IMR-90 (cell line): ENCODE measurements at regions not wholly inside any gene's neighbourhood (a gene's known extent, or its start where the extent isn't known, plus 50 kb on each side); places are given as distances from the start of the nearest gene placed in this dataset.

ENCODE experiments used
- ATAC-seq: fragments of 200-7000 bp; cut with Tn5 transposase; 2 replicates; pipeline ENCODE4 v1.9.1; 2020; ENCODE audit warnings: low read depth, mild to moderate bottlenecking, moderate library complexity
- BruUV-seq: library from RNA; stranded (reverse); fragments of 400-500 nt; replicated peaks from 2 replicates; lab custom pipeline; 2021; lab: Mats Ljungman, UMichigan
- CTCF ChIA-PET: fragments of 300-600 bp; formaldehyde crosslinking; extraction: SDS; loops from one replicate; lab custom pipeline; 2021; ENCODE audit warnings: antibody characterized with exemption; lab: Yijun Ruan, JAX
- POLR2A ChIA-PET: fragments of 300-600 bp; sonication (Branson Sonifier 250); formaldehyde crosslinking; loops from one replicate; lab custom pipeline; 2022; ENCODE audit warnings: antibody characterized with exemption; ENCODE audit not compliant: unreplicated experiment; lab: Charles Lee
- DNase-seq: peaks from one replicate; pipeline ENCODE4 v3.0.0; 2013
- H2AFZ ChIP-seq: replicated peaks from 2 replicates; pipeline ENCODE3; 2013; ENCODE audit warnings: low read length, mild to moderate bottlenecking; ENCODE audit not compliant: poor library complexity
- H2AK5ac ChIP-seq: 2 replicates; pipeline ENCODE4 v1.6.1; 2013; ENCODE audit warnings: low read depth, low read length, inconsistent platforms
- H2AK9ac ChIP-seq: replicated peaks from 2 replicates; pipeline ENCODE3; 2013; ENCODE audit warnings: mild to moderate bottlenecking, low read depth, low read length, moderate library complexity; ENCODE audit not compliant: poor library complexity
- H2BK120ac ChIP-seq: 2 replicates; pipeline ENCODE4 v1.6.1; 2013; ENCODE audit warnings: low read depth, low read length, inconsistent platforms
- H2BK15ac ChIP-seq: 3 replicates; pipeline ENCODE4 v1.6.1; 2013; ENCODE audit warnings: low read depth, low read length, inconsistent platforms
- H2BK20ac ChIP-seq: 2 replicates; pipeline ENCODE4 v1.6.1; 2013; ENCODE audit warnings: low read depth, mild to moderate bottlenecking, inconsistent platforms, low read length, moderate library complexity
- H2BK5ac ChIP-seq: 2 replicates; pipeline ENCODE4 v1.6.1; 2013; ENCODE audit warnings: mild to moderate bottlenecking, low read depth, low read length, inconsistent platforms; ENCODE audit not compliant: poor library complexity, severe bottlenecking
- H3K14ac ChIP-seq: replicated peaks from 2 replicates; pipeline ENCODE4 v1.6.1; 2013; ENCODE audit warnings: low read depth, low read length, inconsistent platforms
- H3K18ac ChIP-seq: 2 replicates; pipeline ENCODE4 v1.6.1; 2013; ENCODE audit warnings: low read depth, low read length, control low read depth
- H3K23ac ChIP-seq: 2 replicates; pipeline ENCODE4 v1.6.1; 2013; ENCODE audit warnings: low read depth, low read length, inconsistent platforms
- H3K27ac ChIP-seq: 2 replicates; pipeline ENCODE4 v1.5.1; 2013; ENCODE audit warnings: mild to moderate bottlenecking, control low read depth, low read length; ENCODE audit not compliant: insufficient read depth
- H3K27me3 ChIP-seq: 2 replicates; pipeline ENCODE4 v1.6.1; 2013; ENCODE audit warnings: low read length; ENCODE audit not compliant: control insufficient read depth, insufficient read depth
- H3K36me3 ChIP-seq: 2 replicates; pipeline ENCODE4 v1.6.1; 2013; ENCODE audit warnings: low read length, mixed read lengths; ENCODE audit not compliant: control insufficient read depth, insufficient read depth
- H3K4ac ChIP-seq: 2 replicates; pipeline ENCODE4 v1.6.1; 2013; ENCODE audit warnings: low read depth, low read length, inconsistent platforms
- H3K4me1 ChIP-seq: 2 replicates; pipeline ENCODE4 v1.6.1; 2013; ENCODE audit warnings: low read length, mixed read lengths; ENCODE audit not compliant: control insufficient read depth, insufficient read depth
- H3K4me2 ChIP-seq: 2 replicates; pipeline ENCODE4 v1.6.1; 2013; ENCODE audit warnings: low read depth, mild to moderate bottlenecking, control low read depth, low read length, moderate library complexity
- H3K4me3 ChIP-seq: 2 replicates; pipeline ENCODE4 v1.5.1; 2013; ENCODE audit warnings: low read depth, mild to moderate bottlenecking, control low read depth, low read length, moderate library complexity; ENCODE audit not compliant: insufficient read depth
- H3K56ac ChIP-seq: 2 replicates; pipeline ENCODE4 v1.6.1; 2013; ENCODE audit warnings: low read length, inconsistent platforms; ENCODE audit not compliant: insufficient read depth; ENCODE audit errors: extremely low read depth
- H3K79me1 ChIP-seq, 2 experiments: 2 replicates each; pipeline ENCODE4 v1.6.1; 2013; ENCODE audit warnings: low read length in 2 of 2, inconsistent platforms in 1 of 2, low read depth in 1 of 2
- H3K9ac ChIP-seq: 2 replicates; pipeline ENCODE4 v1.6.1; 2013; ENCODE audit warnings: low read depth, low read length, control low read depth
- H3K9me1 ChIP-seq: 2 replicates; pipeline ENCODE4 v1.6.1; 2013; ENCODE audit warnings: low read length, inconsistent platforms; ENCODE audit not compliant: insufficient read depth
- H3K9me3 ChIP-seq: 2 replicates; pipeline ENCODE4 v1.6.1; 2013; ENCODE audit warnings: low read length; ENCODE audit not compliant: control insufficient read depth, insufficient read depth
- H4K20me1 ChIP-seq: 2 replicates; pipeline ENCODE4 v1.6.1; 2013; ENCODE audit warnings: low read length, inconsistent platforms; ENCODE audit not compliant: insufficient read depth
- H4K5ac ChIP-seq: 2 replicates; pipeline ENCODE4 v1.6.1; 2013; ENCODE audit warnings: mild to moderate bottlenecking, low read depth, low read length, control low read depth
- H4K8ac ChIP-seq, 2 experiments: 2 replicates each; pipeline ENCODE4 v1.6.1; 2013; ENCODE audit warnings: low read depth in 2 of 2, low read length in 2 of 2, control low read depth in 1 of 2, inconsistent platforms in 1 of 2
- H4K91ac ChIP-seq: 2 replicates; pipeline ENCODE4 v1.6.1; 2013; ENCODE audit warnings: low read depth, low read length, inconsistent platforms; ENCODE audit not compliant: insufficient read depth
- RAD21 ChIP-seq: IDR thresholded peaks from 2 replicates; pipeline ENCODE4 v1.6.1; 2012; ENCODE audit warnings: low read length, improper control_type of control experiment
- dilution Hi-C: fragments of 300-500 bp; cut with HindIII; formaldehyde crosslinking; loops from one replicate; pipeline ENCODE4 v1.14.3; 2018; ENCODE audit warnings: low sequenced_read_pairs; ENCODE audit not compliant: unreplicated experiment
- in situ Hi-C: fragments of 300-500 bp; cut with MboI; formaldehyde crosslinking; loops from 3 replicates; pipeline ENCODE4 v1.14.3; 2019; ENCODE audit warnings: low sequenced_read_pairs, inconsistent platforms, mixed read lengths
- intact Hi-C: fragments of 100-400 bp; cut with micrococcal nuclease; formaldehyde crosslinking; loops from 2 replicates; pipeline ENCODE4 v1.10.0; 2022
- TF ChIP-seq, protein P1 (sequence below): fragments of 150-350 bp; IDR thresholded peaks from 2 replicates; pipeline ENCODE4 v1.6.1; 2017; ENCODE audit warnings: mild to moderate bottlenecking, antibody characterized with exemption, low read length, low read depth
- TF ChIP-seq, protein P2 (sequence below): conservative IDR thresholded peaks from 2 replicates; pipeline ENCODE4 v1.5.1; 2012; ENCODE audit warnings: mild to moderate bottlenecking, low read depth, low read length, improper control_type of control experiment

DNA sequence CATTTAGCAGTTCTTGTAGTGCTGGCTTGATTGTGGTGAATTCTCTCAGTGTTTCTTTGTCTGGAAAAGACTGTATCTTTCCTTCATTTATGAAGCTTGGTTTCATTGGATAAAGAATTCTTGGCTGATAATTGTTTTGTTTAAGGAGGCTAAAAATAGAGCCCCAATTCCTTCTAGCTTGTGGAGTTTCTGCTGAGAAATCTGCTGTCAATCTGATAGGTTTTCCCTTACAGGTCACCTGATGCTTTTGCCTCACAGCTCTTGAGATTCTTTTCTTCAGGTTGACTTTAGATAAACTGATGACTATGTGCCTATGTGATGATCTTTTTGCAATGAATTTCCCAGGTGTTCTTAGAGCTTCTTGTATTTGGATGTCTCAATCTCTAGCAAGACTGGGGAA lies 1508.5 kb upstream of the FLRT2 start:
- Histone ChIP-seq H2BK120ac (no peak overlapping the region), H3K4ac (no peak overlapping the region), H2BK15ac (no peak overlapping the region), H4K5ac (no peak overlapping the region), H3K4me3 (no peak overlapping the region), H3K9me3 (no peaks in the 10 kb centered on the region), H3K23ac (no peak overlapping the region), H2AK9ac (no peak overlapping the region), H3K79me1 (no peaks in the 10 kb centered on the region), H3K9me1 (no peaks in the 10 kb centered on the region), H2AK5ac (no peak overlapping the region), H3K27me3 (no peaks in the 10 kb centered on the region), H4K91ac (no peak overlapping the region), H4K8ac (no peak overlapping the region), H3K4me1 (no peaks in the 10 kb centered on the region), H3K56ac (no peak overlapping the region), H3K27ac (no peak overlapping the region), H4K20me1 (no peaks in the 10 kb centered on the region), H2BK5ac (no peak overlapping the region), H3K4me2 (no peak overlapping the region), H2AFZ (no peak overlapping the region), H3K9ac (no peak overlapping the region), H3K36me3 (no peaks in the 10 kb centered on the region), H2BK20ac (no peak overlapping the region), H3K18ac (no peak overlapping the region), H3K14ac (no peak overlapping the region)
- POLR2A ChIA-PET, result no interaction called here
- CTCF ChIA-PET, result no interaction called here
- no TSS peak for BruUV-seq
- dilution Hi-C loops, result no loop called here
- no peak for TF ChIP-seq RAD21
- TF ChIP-seq, protein P1, sequence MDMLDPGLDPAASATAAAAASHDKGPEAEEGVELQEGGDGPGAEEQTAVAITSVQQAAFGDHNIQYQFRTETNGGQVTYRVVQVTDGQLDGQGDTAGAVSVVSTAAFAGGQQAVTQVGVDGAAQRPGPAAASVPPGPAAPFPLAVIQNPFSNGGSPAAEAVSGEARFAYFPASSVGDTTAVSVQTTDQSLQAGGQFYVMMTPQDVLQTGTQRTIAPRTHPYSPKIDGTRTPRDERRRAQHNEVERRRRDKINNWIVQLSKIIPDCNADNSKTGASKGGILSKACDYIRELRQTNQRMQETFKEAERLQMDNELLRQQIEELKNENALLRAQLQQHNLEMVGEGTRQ, result no peak
- TF ChIP-seq, protein P2, sequence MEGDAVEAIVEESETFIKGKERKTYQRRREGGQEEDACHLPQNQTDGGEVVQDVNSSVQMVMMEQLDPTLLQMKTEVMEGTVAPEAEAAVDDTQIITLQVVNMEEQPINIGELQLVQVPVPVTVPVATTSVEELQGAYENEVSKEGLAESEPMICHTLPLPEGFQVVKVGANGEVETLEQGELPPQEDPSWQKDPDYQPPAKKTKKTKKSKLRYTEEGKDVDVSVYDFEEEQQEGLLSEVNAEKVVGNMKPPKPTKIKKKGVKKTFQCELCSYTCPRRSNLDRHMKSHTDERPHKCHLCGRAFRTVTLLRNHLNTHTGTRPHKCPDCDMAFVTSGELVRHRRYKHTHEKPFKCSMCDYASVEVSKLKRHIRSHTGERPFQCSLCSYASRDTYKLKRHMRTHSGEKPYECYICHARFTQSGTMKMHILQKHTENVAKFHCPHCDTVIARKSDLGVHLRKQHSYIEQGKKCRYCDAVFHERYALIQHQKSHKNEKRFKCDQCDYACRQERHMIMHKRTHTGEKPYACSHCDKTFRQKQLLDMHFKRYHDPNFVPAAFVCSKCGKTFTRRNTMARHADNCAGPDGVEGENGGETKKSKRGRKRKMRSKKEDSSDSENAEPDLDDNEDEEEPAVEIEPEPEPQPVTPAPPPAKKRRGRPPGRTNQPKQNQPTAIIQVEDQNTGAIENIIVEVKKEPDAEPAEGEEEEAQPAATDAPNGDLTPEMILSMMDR, result no peak
- DNase-seq (no peak), ATAC-seq (no peak)
- in situ Hi-C loops, result no loop called here
- intact Hi-C loops, result no loop called here
